Thoracic aorta (tissue), 2 donors: ENCODE measurements at regions not wholly inside any gene's neighbourhood (a gene's known extent, or its start where the extent isn't known, plus 50 kb on each side); places are given as distances from the start of the nearest gene placed in this dataset.

Experiments
- ATAC-seq: fragments of 150-250 bp; one replicate; pipeline ENCODE4 v1.8.0; 2017; ENCODE audit warnings: low read depth; ENCODE audit not compliant: insufficient number of reproducible peaks, low FRiP score
- DNase-seq: peaks from one replicate; pipeline ENCODE4 v3.0.0-alpha.2; 2020; ENCODE audit warnings: low spot score
- H3K27ac ChIP-seq, 2 donors: fragments of 200-600 bp; sonication (generic); 1 replicate in 1 of 2; 2 replicates in 1 of 2; pipeline ENCODE4 v1.5.1; 2016; ENCODE audit warnings: mild to moderate bottlenecking in 2 of 2, moderate library complexity in 2 of 2
- H3K27me3 ChIP-seq: fragments of 200-600 bp; sonication (generic); replicated peaks from 2 replicates; pipeline ENCODE4 v1.6.0; 2016; ENCODE audit warnings: mild to moderate bottlenecking; ENCODE audit not compliant: insufficient read depth
- H3K36me3 ChIP-seq: fragments of 200-600 bp; sonication (generic); one replicate; pipeline ENCODE4 v1.5.1; 2016
- H3K4me1 ChIP-seq, 2 donors: fragments of 200-600 bp; sonication (generic); 1 replicate in 1 of 2; 2 replicates in 1 of 2; pipeline versions ENCODE4 v1.5.1 to v1.6.0; 2016; ENCODE audit warnings: low read depth in 2 of 2, mild to moderate bottlenecking in 1 of 2; ENCODE audit not compliant: control insufficient read depth in 1 of 2
- H3K4me3 ChIP-seq: fragments of 200-600 bp; sonication (generic); 2 replicates; pipeline ENCODE4 v1.5.1; 2016; ENCODE audit warnings: mild to moderate bottlenecking
- H3K9me3 ChIP-seq: fragments of 200-600 bp; sonication (generic); 2 replicates; pipeline ENCODE4 v1.5.1; 2016
- TF ChIP-seq, protein P1 (sequence below): fragments of 200-600 bp; sonication (generic); IDR thresholded peaks from one replicate; pipeline ENCODE4 v1.5.1; 2019; ENCODE audit warnings: antibody characterized with exemption

- ATAC-seq = no peak
- Histone ChIP-seq H3K9me3 (peaks cover 5% of the 10 kb centered on the region), H3K4me1 (no peaks in the 10 kb centered on the region), H3K27ac (no peak overlapping the region), H3K36me3 (no peaks in the 10 kb centered on the region), H3K27me3 (no peaks in the 10 kb centered on the region), H3K4me3 (no peak overlapping the region)
- TF ChIP-seq, protein P1, sequence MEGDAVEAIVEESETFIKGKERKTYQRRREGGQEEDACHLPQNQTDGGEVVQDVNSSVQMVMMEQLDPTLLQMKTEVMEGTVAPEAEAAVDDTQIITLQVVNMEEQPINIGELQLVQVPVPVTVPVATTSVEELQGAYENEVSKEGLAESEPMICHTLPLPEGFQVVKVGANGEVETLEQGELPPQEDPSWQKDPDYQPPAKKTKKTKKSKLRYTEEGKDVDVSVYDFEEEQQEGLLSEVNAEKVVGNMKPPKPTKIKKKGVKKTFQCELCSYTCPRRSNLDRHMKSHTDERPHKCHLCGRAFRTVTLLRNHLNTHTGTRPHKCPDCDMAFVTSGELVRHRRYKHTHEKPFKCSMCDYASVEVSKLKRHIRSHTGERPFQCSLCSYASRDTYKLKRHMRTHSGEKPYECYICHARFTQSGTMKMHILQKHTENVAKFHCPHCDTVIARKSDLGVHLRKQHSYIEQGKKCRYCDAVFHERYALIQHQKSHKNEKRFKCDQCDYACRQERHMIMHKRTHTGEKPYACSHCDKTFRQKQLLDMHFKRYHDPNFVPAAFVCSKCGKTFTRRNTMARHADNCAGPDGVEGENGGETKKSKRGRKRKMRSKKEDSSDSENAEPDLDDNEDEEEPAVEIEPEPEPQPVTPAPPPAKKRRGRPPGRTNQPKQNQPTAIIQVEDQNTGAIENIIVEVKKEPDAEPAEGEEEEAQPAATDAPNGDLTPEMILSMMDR = no peak
- DNase-seq = no peak
These were observed 754.6 kb downstream of the REEP3 start for GRCh38 chr10:64275774-64276173.

- Histone ChIP-seq H3K27ac (no peak overlapping the region), H3K4me3 (no peak overlapping the region), H3K36me3 (no peaks in the 10 kb centered on the region), H3K4me1 (no peaks in the 10 kb centered on the region), H3K27me3 (no peaks in the 10 kb centered on the region), H3K9me3 (peaks cover 5% of the 10 kb centered on the region)
- ATAC-seq (no peak), DNase-seq (no peak)
- TF ChIP-seq, protein P1 = no peak
These were observed 756.3 kb downstream of the REEP3 start for GRCh38 chr10:64277536-64277935.

DNA sequence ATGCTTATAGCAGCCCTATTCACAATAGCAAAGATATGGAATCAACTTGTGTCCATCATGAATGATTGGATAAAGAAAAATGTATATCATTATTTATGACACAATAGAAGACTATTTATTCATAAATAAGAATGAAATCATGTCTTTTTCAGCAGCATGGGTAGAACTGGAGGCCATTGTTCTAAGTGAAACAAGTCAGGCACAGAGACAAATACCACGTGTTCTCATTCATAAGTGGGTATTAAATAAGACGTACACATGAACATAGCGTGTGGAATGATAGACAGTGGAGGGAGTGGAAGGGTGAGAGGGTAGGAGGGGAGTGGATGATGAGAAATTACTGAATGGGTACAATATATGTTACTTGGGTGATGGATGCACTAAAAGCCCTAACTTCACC lies 762.4 kb downstream of the REEP3 start:
- H3K4me1 ChIP-seq = no peaks in the 10 kb centered on the region
- no peak for ATAC-seq
- TF ChIP-seq, protein P1 = no peak
- H3K4me3 ChIP-seq = no peak overlapping the region
- no peaks in the 10 kb centered on the region for H3K27me3 ChIP-seq
- no peaks in the 10 kb centered on the region for H3K36me3 ChIP-seq
- H3K9me3 ChIP-seq = peaks cover 5% of the 10 kb centered on the region
- DNase-seq = no peak
- H3K27ac ChIP-seq = no peak overlapping the region

GRCh38 chr10:64286533-64286932 lies 765.3 kb downstream of the REEP3 start:
- DNase-seq (no peak), ATAC-seq (no peak)
- TF ChIP-seq, protein P1 = no peak
- Histone ChIP-seq H3K27ac (no peak overlapping the region), H3K36me3 (no peaks in the 10 kb centered on the region), H3K4me1 (no peaks in the 10 kb centered on the region), H3K27me3 (no peaks in the 10 kb centered on the region), H3K9me3 (no peaks in the 10 kb centered on the region), H3K4me3 (no peak overlapping the region)

DNA sequence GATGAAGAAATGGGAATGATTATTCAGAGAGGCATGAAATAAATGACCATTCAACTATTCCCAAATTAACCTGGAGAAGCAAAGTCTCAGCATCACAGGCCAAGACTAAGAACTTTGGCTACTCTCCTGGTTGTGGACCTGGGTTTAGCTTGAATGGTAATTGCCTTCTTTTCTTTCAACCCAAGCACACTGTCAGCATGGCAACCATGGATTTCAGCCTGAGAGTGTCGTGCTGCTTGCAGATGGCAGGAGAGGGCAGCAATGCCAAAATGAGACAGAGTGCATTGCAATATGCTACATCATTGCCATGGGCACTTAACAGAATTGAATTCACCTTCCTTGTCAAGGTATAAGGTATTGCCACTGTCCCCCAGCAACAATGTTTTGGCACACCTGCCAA lies 767.2 kb downstream of the REEP3 start:
- TF ChIP-seq, protein P1 = no peak
- Histone ChIP-seq H3K4me3 (no peak overlapping the region), H3K36me3 (no peaks in the 10 kb centered on the region), H3K4me1 (no peaks in the 10 kb centered on the region), H3K9me3 (no peaks in the 10 kb centered on the region), H3K27ac (no peak overlapping the region), H3K27me3 (no peaks in the 10 kb centered on the region)
- DNase-seq (no peak), ATAC-seq (no peak)
